SK-N-SH (cell line): ENCODE measurements at regions not wholly inside any gene's neighbourhood (a gene's known extent, or its start where the extent isn't known, plus 50 kb on each side); places are given as distances from the start of the nearest gene placed in this dataset.

Experiments used
- CTCF ChIA-PET: fragments of 300-600, 350-600 bp; formaldehyde crosslinking; extraction: SDS; loops from one replicate; lab custom pipeline; 2021; lab: Yijun Ruan, JAX
- POLR2A ChIA-PET: fragments of 350-600 bp; sonication (Branson Sonifier 250); formaldehyde crosslinking; extraction: SDS; loops from one replicate; lab custom pipeline; 2020; ENCODE audit warnings: antibody characterized with exemption, inconsistent platforms; lab: Yijun Ruan, JAX
- DNase-seq: peaks from one replicate; pipeline ENCODE4 v3.0.0; 2012
- H2AFZ ChIP-seq: fragments of 200-600 bp; sonication (generic); 2 replicates; pipeline ENCODE4 v1.8.1; 2016; ENCODE audit warnings: antibody characterized with exemption, mild to moderate bottlenecking, low read depth
- H3F3A ChIP-seq: fragments of 200-600 bp; sonication (generic); replicated peaks from 2 replicates; pipeline ENCODE3; 2016; ENCODE audit warnings: antibody characterized with exemption, mild to moderate bottlenecking; ENCODE audit not compliant: insufficient read depth
- H3K27ac ChIP-seq, 2 experiments: fragments of 200-500 bp in 1 of 2; fragments of 200-600 bp in 1 of 2; sonication (Bioruptor generic) in 1 of 2; sonication (generic), shearing (Covaris generic) in 1 of 2; 2 replicates each; pipeline versions ENCODE4 v1.5.1 to v1.6.1; 2014 to 2016; ENCODE audit warnings: low read depth in 2 of 2, inconsistent platforms in 1 of 2, low read length in 1 of 2, mild to moderate bottlenecking in 1 of 2, mixed read lengths in 1 of 2
- H3K27me3 ChIP-seq: fragments of 200-600 bp; sonication (generic), shearing (Covaris generic); 2 replicates; pipeline ENCODE4 v1.6.1; 2016; ENCODE audit warnings: mixed run types; ENCODE audit not compliant: insufficient read depth
- H3K36me3 ChIP-seq, 2 experiments: fragments of 200-500 bp in 1 of 2; fragments of 200-600 bp in 1 of 2; sonication (Bioruptor generic) in 1 of 2; sonication (generic) in 1 of 2; replicated peaks in 1 of 2; 2 replicates each; pipeline versions ENCODE3 to v1.5.1; 2014 to 2016; ENCODE audit warnings: low read length in 1 of 2, mild to moderate bottlenecking in 1 of 2; ENCODE audit not compliant: insufficient read depth in 2 of 2, control insufficient read depth in 1 of 2
- H3K4me1 ChIP-seq, 2 experiments: fragments of 200-500 bp in 1 of 2; fragments of 200-600 bp in 1 of 2; sonication (Bioruptor generic) in 1 of 2; sonication (generic), shearing (Covaris generic) in 1 of 2; 2 replicates each; pipeline versions ENCODE4 v1.5.1 to v1.6.1; 2014 to 2016; ENCODE audit warnings: low read depth in 1 of 2, low read length in 1 of 2, mixed run types in 1 of 2; ENCODE audit not compliant: insufficient read depth in 2 of 2, control insufficient read depth in 1 of 2
- H3K4me2 ChIP-seq: fragments of 200-600 bp; sonication (generic), shearing (Covaris generic); 2 replicates; pipeline ENCODE4 v1.6.1; 2017; ENCODE audit warnings: mixed run types
- H3K4me3 ChIP-seq, 2 experiments: fragments of 200-500 bp in 1 of 2; fragments of 200-600 bp in 1 of 2; sonication (Bioruptor generic) in 1 of 2; sonication (generic), shearing (Covaris generic) in 1 of 2; 2 replicates each; pipeline versions ENCODE4 v1.5.1 to v1.8.1; 2014 to 2016; ENCODE audit warnings: low read depth in 2 of 2, inconsistent platforms in 1 of 2, low read length in 1 of 2, mild to moderate bottlenecking in 1 of 2, mixed read lengths in 1 of 2, moderate library complexity in 1 of 2
- H3K79me2 ChIP-seq: fragments of 200-600 bp; sonication (generic); 2 replicates; pipeline ENCODE4 v1.8.1; 2017; ENCODE audit warnings: mild to moderate bottlenecking; ENCODE audit not compliant: insufficient read depth
- H3K9ac ChIP-seq: fragments of 200-600 bp; sonication (generic); 2 replicates; pipeline ENCODE4 v1.6.1; 2017; ENCODE audit warnings: mixed run types
- H3K9me2 ChIP-seq: fragments of 200-600 bp; sonication (generic); 2 replicates; pipeline ENCODE4 v1.6.1; 2017; ENCODE audit warnings: mixed run types
- H3K9me3 ChIP-seq: fragments of 200-600 bp; sonication (generic); 2 replicates; pipeline ENCODE4 v1.6.1; 2017; ENCODE audit warnings: mixed run types, mild to moderate bottlenecking, moderate library complexity
- H4K20me1 ChIP-seq: fragments of 200-600 bp; sonication (generic); 2 replicates; pipeline ENCODE4 v1.6.1; 2017; ENCODE audit warnings: mild to moderate bottlenecking, mixed run types; ENCODE audit not compliant: insufficient read depth
- CHD2 ChIP-seq: fragments of 150-350 bp; IDR thresholded peaks from 2 replicates; pipeline ENCODE4 v1.6.1; 2018; ENCODE audit warnings: low read length; ENCODE audit not compliant: partially characterized antibody
- EP300 ChIP-seq, 2 experiments: IDR thresholded peaks; 2 replicates each; pipeline versions ENCODE4 v1.4.0 to v1.6.1; 2012; ENCODE audit warnings: borderline replicate concordance in 1 of 2, low read depth in 1 of 2, low read length in 1 of 2
- FOSL2 ChIP-seq: IDR thresholded peaks from 2 replicates; pipeline ENCODE4 v1.4.0; 2012; ENCODE audit warnings: low read depth, mild to moderate bottlenecking, moderate library complexity, borderline replicate concordance
- GABPA ChIP-seq: IDR thresholded peaks from 2 replicates; pipeline ENCODE4 v1.4.0; 2012; ENCODE audit warnings: low read depth, mild to moderate bottlenecking
- JUND ChIP-seq: IDR thresholded peaks from 2 replicates; pipeline ENCODE4 v1.4.0; 2012
- MXI1 ChIP-seq: IDR thresholded peaks from 2 replicates; pipeline ENCODE4 v1.6.1; 2012; ENCODE audit warnings: mild to moderate bottlenecking, low read depth, low read length, improper control_type of control experiment
- RAD21 ChIP-seq: IDR thresholded peaks from 2 replicates; pipeline ENCODE4 v1.6.1; 2012; ENCODE audit warnings: mild to moderate bottlenecking, low read length
- RCOR1 ChIP-seq: fragments of 150-350 bp; IDR thresholded peaks from 2 replicates; pipeline ENCODE4 v1.6.1; 2017; ENCODE audit warnings: antibody characterized with exemption, low read length
- RFX5 ChIP-seq: IDR thresholded peaks from 2 replicates; pipeline ENCODE4 v1.6.1; 2012; ENCODE audit warnings: mild to moderate bottlenecking, improper control_type of control experiment, low read length
- SIN3A ChIP-seq: IDR thresholded peaks from 2 replicates; pipeline ENCODE4 v1.6.1; 2012; ENCODE audit warnings: low read depth, mild to moderate bottlenecking, low read length, moderate library complexity, borderline replicate concordance
- SMC3 ChIP-seq: IDR thresholded peaks from 2 replicates; pipeline ENCODE4 v1.6.1; 2012; ENCODE audit warnings: low read depth, low read length, improper control_type of control experiment
- TCF12 ChIP-seq: IDR thresholded peaks from 2 replicates; pipeline ENCODE4 v1.4.0; 2012
- YY1 ChIP-seq: IDR thresholded peaks from 2 replicates; pipeline ENCODE4 v1.4.0; 2012; ENCODE audit warnings: low read depth, mild to moderate bottlenecking
- WGBS: methylation state at CpG from one replicate; pipeline ENCODE4 v1.1.6; 2017; ENCODE audit warnings: low lambda C conversion rate; 5-methylcytosine and 5-hydroxymethylcytosine counted together
- TF ChIP-seq, protein P1 (sequence below): IDR thresholded peaks from 2 replicates; pipeline ENCODE4 v1.6.1; 2012; ENCODE audit warnings: mild to moderate bottlenecking, low read depth, low read length, moderate library complexity
- TF ChIP-seq, protein P2 (sequence below): IDR thresholded peaks from 2 replicates; pipeline ENCODE4 v1.4.0; 2012; ENCODE audit warnings: low read depth, borderline replicate concordance
- TF ChIP-seq, protein P3 (sequence below): IDR thresholded peaks from 2 replicates; pipeline ENCODE4 v1.4.0; 2012; ENCODE audit warnings: low read depth

DNA sequence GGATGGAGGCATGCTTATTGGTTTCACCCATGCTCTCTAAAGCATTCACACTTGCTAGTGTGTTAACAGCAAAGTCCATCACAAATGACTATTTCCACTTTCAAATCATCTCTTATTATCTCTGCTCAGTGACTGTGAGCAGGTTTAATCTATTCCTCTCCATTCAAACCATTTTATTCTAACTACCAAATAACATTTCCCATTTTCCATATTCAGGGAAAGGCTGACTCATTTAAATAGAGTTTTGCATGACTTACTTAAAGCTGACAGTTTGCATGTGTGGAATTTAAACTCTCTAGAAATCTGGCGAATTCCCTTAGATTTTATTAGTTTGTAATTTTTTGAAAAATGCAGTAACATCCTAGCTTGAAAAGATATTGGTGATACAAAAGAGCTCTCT, 615.7 kb upstream of the LRRC4C start:
- no peak overlapping the region for H3K27ac ChIP-seq
- H3F3A ChIP-seq: no peaks in the 10 kb centered on the region
- CTCF ChIA-PET: no interaction called here
- DNase-seq: no peak
- TF ChIP-seq YY1 (no peak), RFX5 (no peak)
- no peaks in the 10 kb centered on the region for H3K27me3 ChIP-seq
- H3K36me3 ChIP-seq: no peaks in the 10 kb centered on the region
- 18% methylated on average over 1 of the region's 1 CpG for WGBS
- H3K4me3 ChIP-seq: no peak overlapping the region
- H3K4me2 ChIP-seq: no peak overlapping the region
- H3K9ac ChIP-seq: no peak overlapping the region
- H4K20me1 ChIP-seq: no peaks in the 10 kb centered on the region
- H3K9me2 ChIP-seq: no peaks in the 10 kb centered on the region
- POLR2A ChIA-PET: no interaction called here
- no peaks in the 10 kb centered on the region; the same call in 1 of the 2 replicates for H3K9me3 ChIP-seq
- H2AFZ ChIP-seq: no peak overlapping the region
- no peaks in the 10 kb centered on the region for H3K4me1 ChIP-seq
- H3K79me2 ChIP-seq: no peaks in the 10 kb centered on the region

DNA sequence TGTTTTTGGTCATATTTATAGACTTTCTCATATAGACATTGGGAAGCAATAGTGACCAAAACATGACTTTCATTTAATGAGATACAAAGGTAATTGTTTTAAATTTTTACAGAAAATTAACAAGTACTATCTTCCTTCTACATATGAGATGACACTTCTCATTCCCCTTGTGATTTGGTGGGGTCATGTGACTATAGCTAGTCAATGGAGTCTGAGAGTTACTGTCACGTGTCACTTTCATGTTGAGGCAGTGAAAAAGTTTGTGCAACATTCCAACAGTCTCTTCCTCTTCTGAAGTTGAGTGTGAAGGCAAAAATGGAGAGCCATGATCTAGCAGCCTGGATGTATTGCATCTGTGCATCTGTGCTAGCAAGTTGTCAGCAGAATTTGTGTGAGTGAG, 618.3 kb upstream of the LRRC4C start:
- H2AFZ ChIP-seq: no peak overlapping the region
- ChIA-PET POLR2A (no interaction called here), CTCF (no interaction called here)
- H3K36me3 ChIP-seq: no peaks in the 10 kb centered on the region
- WGBS: 9% methylated on average over 1 of the region's 1 CpG
- H3F3A ChIP-seq: no peaks in the 10 kb centered on the region
- H3K4me2 ChIP-seq: no peak overlapping the region
- H3K4me3 ChIP-seq: no peak overlapping the region
- H4K20me1 ChIP-seq: no peaks in the 10 kb centered on the region
- no peaks in the 10 kb centered on the region; the same call in 1 of the 2 replicates for H3K9me3 ChIP-seq
- no peak for DNase-seq
- no peak overlapping the region for H3K27ac ChIP-seq
- no peaks in the 10 kb centered on the region for H3K4me1 ChIP-seq
- H3K27me3 ChIP-seq: no peaks in the 10 kb centered on the region
- H3K9ac ChIP-seq: no peak overlapping the region
- no peak for TF ChIP-seq FOSL2
- no peak for TF ChIP-seq RFX5
- TF ChIP-seq, protein P1, sequence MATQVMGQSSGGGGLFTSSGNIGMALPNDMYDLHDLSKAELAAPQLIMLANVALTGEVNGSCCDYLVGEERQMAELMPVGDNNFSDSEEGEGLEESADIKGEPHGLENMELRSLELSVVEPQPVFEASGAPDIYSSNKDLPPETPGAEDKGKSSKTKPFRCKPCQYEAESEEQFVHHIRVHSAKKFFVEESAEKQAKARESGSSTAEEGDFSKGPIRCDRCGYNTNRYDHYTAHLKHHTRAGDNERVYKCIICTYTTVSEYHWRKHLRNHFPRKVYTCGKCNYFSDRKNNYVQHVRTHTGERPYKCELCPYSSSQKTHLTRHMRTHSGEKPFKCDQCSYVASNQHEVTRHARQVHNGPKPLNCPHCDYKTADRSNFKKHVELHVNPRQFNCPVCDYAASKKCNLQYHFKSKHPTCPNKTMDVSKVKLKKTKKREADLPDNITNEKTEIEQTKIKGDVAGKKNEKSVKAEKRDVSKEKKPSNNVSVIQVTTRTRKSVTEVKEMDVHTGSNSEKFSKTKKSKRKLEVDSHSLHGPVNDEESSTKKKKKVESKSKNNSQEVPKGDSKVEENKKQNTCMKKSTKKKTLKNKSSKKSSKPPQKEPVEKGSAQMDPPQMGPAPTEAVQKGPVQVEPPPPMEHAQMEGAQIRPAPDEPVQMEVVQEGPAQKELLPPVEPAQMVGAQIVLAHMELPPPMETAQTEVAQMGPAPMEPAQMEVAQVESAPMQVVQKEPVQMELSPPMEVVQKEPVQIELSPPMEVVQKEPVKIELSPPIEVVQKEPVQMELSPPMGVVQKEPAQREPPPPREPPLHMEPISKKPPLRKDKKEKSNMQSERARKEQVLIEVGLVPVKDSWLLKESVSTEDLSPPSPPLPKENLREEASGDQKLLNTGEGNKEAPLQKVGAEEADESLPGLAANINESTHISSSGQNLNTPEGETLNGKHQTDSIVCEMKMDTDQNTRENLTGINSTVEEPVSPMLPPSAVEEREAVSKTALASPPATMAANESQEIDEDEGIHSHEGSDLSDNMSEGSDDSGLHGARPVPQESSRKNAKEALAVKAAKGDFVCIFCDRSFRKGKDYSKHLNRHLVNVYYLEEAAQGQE: no peak
- TF ChIP-seq MXI1: no peak
- no peak for TF ChIP-seq SMC3
- no peak for TF ChIP-seq GABPA
- no peaks in the 10 kb centered on the region for H3K79me2 ChIP-seq
- H3K9me2 ChIP-seq: no peaks in the 10 kb centered on the region

DNA sequence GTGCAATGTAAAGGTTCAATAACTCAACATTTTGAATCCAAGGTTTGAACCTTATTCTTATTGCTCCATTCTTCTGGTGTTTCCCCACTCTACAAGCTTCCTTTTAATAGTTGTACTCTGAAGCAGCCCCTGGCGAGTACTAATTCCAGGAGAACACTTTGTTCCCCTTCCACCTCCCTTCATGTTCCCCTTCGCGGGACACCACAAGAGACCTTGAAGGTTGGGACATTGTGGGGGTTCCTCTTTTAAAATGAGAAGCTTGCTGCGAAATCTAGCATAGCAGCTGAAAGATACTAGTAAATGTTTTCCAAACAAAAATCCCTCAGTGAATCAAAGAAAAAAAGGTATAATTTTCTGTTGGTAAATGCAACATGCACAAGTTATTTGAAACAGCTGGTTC, 626.3 kb upstream of the LRRC4C start:
- H3K36me3 ChIP-seq: no peaks in the 10 kb centered on the region
- TF ChIP-seq SIN3A (no peak), SMC3 (no peak), FOSL2 (no peak), TCF12 (no peak), RFX5 (no peak), RAD21 (no peak), JUND (no peak), YY1 (no peak), CHD2 (no peak), EP300 (IDR thresholded peaks at IDR 0.05; ENCODE audit: borderline replicate concordance in 1 of 2, low read depth in 1 of 2, low read length in 1 of 2) (no peak), RCOR1 (no peak)
- TF ChIP-seq, protein P2, sequence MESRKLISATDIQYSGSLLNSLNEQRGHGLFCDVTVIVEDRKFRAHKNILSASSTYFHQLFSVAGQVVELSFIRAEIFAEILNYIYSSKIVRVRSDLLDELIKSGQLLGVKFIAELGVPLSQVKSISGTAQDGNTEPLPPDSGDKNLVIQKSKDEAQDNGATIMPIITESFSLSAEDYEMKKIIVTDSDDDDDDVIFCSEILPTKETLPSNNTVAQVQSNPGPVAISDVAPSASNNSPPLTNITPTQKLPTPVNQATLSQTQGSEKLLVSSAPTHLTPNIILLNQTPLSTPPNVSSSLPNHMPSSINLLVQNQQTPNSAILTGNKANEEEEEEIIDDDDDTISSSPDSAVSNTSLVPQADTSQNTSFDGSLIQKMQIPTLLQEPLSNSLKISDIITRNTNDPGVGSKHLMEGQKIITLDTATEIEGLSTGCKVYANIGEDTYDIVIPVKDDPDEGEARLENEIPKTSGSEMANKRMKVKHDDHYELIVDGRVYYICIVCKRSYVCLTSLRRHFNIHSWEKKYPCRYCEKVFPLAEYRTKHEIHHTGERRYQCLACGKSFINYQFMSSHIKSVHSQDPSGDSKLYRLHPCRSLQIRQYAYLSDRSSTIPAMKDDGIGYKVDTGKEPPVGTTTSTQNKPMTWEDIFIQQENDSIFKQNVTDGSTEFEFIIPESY: no peak
- TF ChIP-seq, protein P3, sequence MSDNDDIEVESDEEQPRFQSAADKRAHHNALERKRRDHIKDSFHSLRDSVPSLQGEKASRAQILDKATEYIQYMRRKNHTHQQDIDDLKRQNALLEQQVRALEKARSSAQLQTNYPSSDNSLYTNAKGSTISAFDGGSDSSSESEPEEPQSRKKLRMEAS: no peak
- WGBS: 34% methylated on average over 4 of the region's 4 CpGs
- no peak overlapping the region for H3K27ac ChIP-seq
- no peaks in the 10 kb centered on the region for H4K20me1 ChIP-seq
- H3K9me3 ChIP-seq: no peaks in the 10 kb centered on the region
- no peak overlapping the region for H3K4me3 ChIP-seq
- H2AFZ ChIP-seq: no peak overlapping the region
- no peaks in the 10 kb centered on the region for H3K9me2 ChIP-seq
- CTCF ChIA-PET: interaction anchor here (1.1 kb wide), 1 partner anchor 12 kb away, joined by 3 read pairs; no protein-coding TSS in a partner anchor
- H3F3A ChIP-seq: no peaks in the 10 kb centered on the region
- no peaks in the 10 kb centered on the region for H3K27me3 ChIP-seq
- POLR2A ChIA-PET: no interaction called here
- H3K79me2 ChIP-seq: no peaks in the 10 kb centered on the region
- no peaks in the 10 kb centered on the region for H3K4me1 ChIP-seq
- H3K9ac ChIP-seq: no peak overlapping the region
- no peak overlapping the region for H3K4me2 ChIP-seq
- DNase-seq: no peak
